ENCODE measurements at regions not wholly inside any gene's neighbourhood (a gene's known extent, or its start where the extent isn't known, plus 50 kb on each side); places are given as distances from the start of the nearest gene placed in this dataset.

DNA sequence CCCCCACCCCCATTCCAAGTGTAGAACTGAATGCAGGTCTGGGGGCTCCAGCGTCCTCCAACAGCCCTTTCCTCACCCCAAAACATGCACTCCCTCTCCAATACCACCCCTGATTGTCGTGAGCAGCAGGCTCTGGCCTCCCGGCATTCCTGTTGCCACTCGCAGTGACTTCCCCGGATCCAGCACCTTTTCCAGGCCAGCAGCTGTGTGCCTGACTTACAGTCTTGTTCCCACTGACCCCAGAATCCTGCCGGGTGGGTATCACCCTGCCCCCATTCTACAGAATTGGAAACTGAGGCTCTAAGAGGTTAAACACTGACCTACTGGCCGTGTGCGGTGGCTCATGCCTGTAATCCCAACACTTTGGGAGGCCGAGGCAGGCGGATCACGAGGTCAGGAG is 127.2 kb downstream of the OLFM1 start:
- Histone ChIP-seq H3K27me3 (ENCODE audit: control insufficient read depth, insufficient read depth, low read length) (no peaks in the 10 kb centered on the region), H3K9me3 (ENCODE audit: control insufficient read depth, insufficient read depth, low read length) (no peaks in the 10 kb centered on the region)

DNA sequence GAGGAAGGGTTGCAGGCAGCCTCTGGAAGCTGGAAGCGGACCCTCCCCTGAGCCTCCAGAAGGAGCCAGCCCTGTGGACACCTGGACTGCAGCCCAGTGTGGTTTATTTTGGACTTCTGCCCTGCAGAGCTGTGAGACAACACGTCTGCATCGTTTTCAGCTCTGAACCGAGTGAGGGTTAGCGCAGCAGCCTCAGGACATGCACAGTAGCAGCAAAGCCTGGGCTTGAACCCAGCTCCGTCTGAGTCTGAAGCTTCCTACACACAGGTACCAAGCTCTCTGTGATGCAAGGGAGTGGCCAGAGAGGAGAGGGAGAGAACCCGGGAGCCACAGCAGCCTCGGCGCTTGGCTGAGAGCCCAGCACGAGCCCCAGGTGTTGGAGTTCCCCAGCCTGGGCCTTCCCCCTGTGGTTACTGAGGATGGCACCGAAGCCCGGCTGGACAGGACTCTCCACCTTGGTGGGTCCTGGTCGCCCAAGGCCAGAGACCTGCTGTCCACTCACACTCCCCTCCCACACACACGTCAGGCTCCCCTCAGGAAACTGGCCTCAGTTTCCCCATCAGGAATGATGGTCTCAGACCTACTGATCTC is 128.2 kb downstream of the OLFM1 start:
- Histone ChIP-seq H3K4me3 (ENCODE audit: low read depth, low read length) (no peak overlapping the region), H3K36me3 (ENCODE audit: control insufficient read depth, insufficient read depth, low read length) (no peaks in the 10 kb centered on the region), H3K4me1 (ENCODE audit: control insufficient read depth, insufficient read depth, low read length) (peaks cover 2% of the 10 kb centered on the region), H3K27me3 (ENCODE audit: control insufficient read depth, insufficient read depth, low read length) (no peaks in the 10 kb centered on the region), H3K9me3 (ENCODE audit: control insufficient read depth, insufficient read depth, low read length) (no peaks in the 10 kb centered on the region), H3K9ac (ENCODE audit: low read depth, low read length) (no peak overlapping the region)

More for the DNA sequence above, 127.2 kb downstream of the OLFM1 start:
- H3K4me3 ChIP-seq (ENCODE audit: low read depth, low read length), result no peak overlapping the region
- peaks cover 2% of the 10 kb centered on the region for H3K4me1 ChIP-seq (ENCODE audit: control insufficient read depth, insufficient read depth, low read length)
- no peak overlapping the region for H3K9ac ChIP-seq (ENCODE audit: low read depth, low read length)
- H3K36me3 ChIP-seq (ENCODE audit: control insufficient read depth, insufficient read depth, low read length), result no peaks in the 10 kb centered on the region

DNA sequence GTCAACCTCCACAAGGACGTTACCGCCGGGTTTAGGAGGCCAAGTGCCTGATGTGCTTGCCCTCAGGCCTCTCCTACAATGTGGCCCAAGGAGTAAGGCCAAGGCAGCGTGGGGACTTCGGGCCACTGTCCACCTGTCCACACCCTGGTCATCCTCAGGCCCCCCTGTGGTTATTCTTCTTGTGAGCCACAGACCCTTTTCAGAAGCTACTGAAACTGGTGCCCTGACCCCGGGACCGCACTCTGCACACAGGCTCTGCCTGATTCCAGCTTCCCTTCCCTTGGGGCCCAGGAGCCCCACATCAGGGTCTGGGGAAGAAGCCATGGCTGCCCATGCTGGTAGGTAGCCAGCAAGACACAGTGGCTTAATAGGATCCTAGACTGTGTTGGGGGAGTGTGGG is 128.8 kb downstream of the OLFM1 start:
- Histone ChIP-seq H3K27me3 (ENCODE audit: control insufficient read depth, insufficient read depth, low read length) (no peaks in the 10 kb centered on the region), H3K4me3 (ENCODE audit: low read depth, low read length) (no peak overlapping the region), H3K9me3 (ENCODE audit: control insufficient read depth, insufficient read depth, low read length) (no peaks in the 10 kb centered on the region), H3K4me1 (ENCODE audit: control insufficient read depth, insufficient read depth, low read length) (peaks cover 2% of the 10 kb centered on the region), H3K9ac (ENCODE audit: low read depth, low read length) (no peak overlapping the region), H3K36me3 (ENCODE audit: control insufficient read depth, insufficient read depth, low read length) (no peaks in the 10 kb centered on the region)

DNA sequence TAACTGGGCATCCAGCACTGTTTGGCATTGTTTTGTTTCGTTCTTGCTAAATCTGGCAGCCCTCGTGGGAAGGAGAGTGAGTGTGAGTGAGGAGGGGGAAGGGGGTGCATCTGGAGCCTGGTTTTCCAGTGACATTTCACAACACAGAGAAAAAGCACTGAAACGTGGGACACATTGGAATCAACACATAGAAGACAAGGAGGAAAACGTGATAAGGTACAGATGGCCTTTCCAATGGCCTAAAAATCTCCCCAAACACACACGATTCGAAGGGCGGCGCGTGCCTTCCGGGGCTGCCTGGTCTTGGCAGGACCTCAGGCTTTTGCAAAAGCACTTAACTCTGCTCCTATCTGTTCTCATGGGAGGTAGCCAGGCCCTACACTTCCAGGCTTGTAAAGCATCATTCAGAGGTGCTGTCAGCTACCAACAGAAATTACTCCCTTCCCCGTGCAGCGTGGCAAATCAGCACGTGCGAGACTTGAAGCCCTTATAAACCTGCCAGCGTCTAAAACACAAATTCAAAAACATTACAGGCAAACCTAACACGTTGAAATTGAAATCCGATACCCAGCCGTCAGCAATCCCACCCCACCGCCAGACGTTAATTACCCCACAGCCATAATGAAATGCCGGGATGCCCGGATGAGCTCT is 129.4 kb downstream of the OLFM1 start:
- H3K27me3 ChIP-seq (ENCODE audit: control insufficient read depth, insufficient read depth, low read length), result no peaks in the 10 kb centered on the region
- H3K9me3 ChIP-seq (ENCODE audit: control insufficient read depth, insufficient read depth, low read length), result no peaks in the 10 kb centered on the region
- no peak overlapping the region for H3K4me3 ChIP-seq (ENCODE audit: low read depth, low read length)
- no peak overlapping the region for H3K9ac ChIP-seq (ENCODE audit: low read depth, low read length)
- H3K36me3 ChIP-seq (ENCODE audit: control insufficient read depth, insufficient read depth, low read length), result no peaks in the 10 kb centered on the region
- H3K4me1 ChIP-seq (ENCODE audit: control insufficient read depth, insufficient read depth, low read length), result peaks cover 2% of the 10 kb centered on the region

DNA sequence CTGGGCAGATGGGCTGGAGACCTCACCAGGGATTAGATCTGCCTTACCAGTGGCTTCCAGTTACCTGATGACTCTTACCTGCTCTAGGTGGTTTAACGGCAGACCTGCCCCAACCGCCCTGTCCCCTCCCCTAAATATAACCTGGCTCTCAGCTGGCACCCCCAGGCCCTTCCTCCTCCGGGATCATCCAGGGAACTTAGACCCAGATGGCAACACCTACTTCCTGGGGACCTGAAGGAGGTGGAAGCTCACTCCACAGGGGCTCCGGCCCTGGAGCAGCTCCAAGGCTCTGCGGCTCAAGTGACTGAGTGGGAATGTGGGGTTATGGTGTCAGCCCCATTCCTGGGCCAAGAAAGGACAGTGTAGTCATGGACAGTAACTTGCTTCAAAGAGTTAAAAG is 130.4 kb downstream of the OLFM1 start:
- Histone ChIP-seq H3K4me1 (ENCODE audit: control insufficient read depth, insufficient read depth, low read length) (peaks cover 4% of the 10 kb centered on the region), H3K9ac (ENCODE audit: low read depth, low read length) (no peak overlapping the region), H3K4me3 (ENCODE audit: low read depth, low read length) (no peak overlapping the region), H3K27me3 (ENCODE audit: control insufficient read depth, insufficient read depth, low read length) (no peaks in the 10 kb centered on the region), H3K9me3 (ENCODE audit: control insufficient read depth, insufficient read depth, low read length) (no peaks in the 10 kb centered on the region), H3K36me3 (ENCODE audit: control insufficient read depth, insufficient read depth, low read length) (no peaks in the 10 kb centered on the region)

DNA sequence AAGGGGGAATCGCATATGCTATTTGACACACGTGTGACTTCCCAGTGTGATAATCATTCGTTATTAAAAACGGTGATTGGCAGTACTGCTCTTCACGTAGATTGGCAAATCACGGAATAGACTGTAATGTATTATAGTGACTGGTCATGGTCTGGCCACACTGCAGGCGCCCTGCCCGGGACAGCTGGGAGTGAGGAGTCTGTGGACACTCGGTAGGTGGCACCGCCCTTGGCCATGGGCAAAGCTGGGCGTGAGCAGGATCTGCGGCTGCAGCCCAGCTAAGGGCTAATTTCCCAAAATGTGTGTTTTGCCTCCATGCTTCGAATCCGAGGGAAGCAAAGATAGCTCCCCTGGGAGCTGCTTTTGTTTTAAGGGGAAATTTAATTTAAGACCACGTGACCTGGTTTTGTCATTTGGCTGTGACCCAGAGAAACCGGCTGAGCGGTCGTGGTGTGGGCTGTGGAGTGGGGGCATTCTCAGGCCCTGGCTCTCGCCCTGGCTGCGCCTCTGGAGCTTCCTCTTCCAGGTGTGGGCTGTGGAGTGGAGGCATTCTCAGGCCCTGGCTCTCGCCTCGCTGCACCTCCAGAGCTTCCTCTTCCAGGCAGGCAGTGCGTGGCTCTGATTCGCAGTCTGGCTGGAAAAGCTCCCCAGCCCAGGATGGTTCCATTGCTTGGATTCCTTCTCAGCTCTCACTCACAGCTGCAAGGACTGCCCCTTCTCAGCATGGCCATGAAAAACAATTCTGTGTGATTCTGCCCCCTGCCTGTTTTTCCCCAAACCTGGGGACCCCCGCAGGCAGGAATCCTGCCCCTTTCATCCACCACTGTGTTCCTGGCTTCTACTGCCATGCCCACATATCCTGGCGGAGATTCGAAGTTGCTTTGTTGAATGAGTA is 131.1 kb downstream of the OLFM1 start:
- no peaks in the 10 kb centered on the region for H3K27me3 ChIP-seq (ENCODE audit: control insufficient read depth, insufficient read depth, low read length)

DNA sequence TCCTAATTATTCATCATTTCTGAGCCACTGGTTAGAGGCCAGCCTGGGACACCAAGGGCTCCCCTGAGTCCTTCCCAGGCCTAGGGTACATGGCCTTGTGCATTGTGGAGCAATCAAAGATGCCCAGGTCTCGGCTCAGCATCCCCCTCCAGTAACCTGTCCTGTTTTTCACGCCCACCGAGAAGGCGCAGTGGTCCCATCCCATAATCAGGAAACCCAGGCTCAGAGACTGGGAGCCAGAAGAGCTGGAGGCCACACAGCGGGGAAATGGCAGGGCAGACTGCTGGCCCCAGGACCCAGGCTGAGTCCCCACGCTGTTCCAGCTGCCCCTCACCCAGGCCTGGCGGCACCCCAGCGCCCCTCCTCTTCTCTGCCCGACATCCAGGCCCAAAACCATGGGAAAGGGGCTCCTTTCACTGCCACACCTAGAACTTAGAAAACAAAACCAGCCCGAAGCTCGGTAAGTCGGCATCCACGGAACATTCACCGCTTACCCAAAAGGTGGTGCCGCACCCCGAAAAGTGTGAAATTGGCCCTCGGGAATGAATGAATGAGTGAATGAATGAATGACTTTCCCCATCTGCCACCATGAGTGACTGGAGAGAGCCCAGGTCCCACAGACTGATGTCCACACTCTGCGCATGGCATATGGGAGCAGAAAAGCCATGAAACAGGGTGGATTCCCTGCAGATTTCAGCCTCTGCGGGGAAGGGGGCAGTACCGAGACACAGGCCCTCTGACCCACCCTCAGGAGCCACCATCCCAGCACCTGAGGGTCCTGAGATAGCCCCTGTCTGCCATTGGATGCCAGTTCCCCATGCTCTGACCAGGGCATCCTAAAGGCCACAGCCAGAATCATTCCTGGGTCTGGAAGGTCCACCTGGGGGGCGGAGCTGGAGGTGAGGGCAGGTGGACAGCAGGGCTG is 132.5 kb downstream of the OLFM1 start:
- H3K9ac ChIP-seq (ENCODE audit: low read depth, low read length), result no peak overlapping the region
- no peaks in the 10 kb centered on the region for H3K27me3 ChIP-seq (ENCODE audit: control insufficient read depth, insufficient read depth, low read length)
- no peaks in the 10 kb centered on the region for H3K9me3 ChIP-seq (ENCODE audit: control insufficient read depth, insufficient read depth, low read length)
- H3K4me3 ChIP-seq (ENCODE audit: low read depth, low read length), result no peak overlapping the region
- H3K4me1 ChIP-seq (ENCODE audit: control insufficient read depth, insufficient read depth, low read length), result peaks cover 4% of the 10 kb centered on the region
- no peaks in the 10 kb centered on the region for H3K36me3 ChIP-seq (ENCODE audit: control insufficient read depth, insufficient read depth, low read length)

More for the DNA sequence above, 131.1 kb downstream of the OLFM1 start:
- H3K36me3 ChIP-seq (ENCODE audit: control insufficient read depth, insufficient read depth, low read length), result no peaks in the 10 kb centered on the region
- no peaks in the 10 kb centered on the region for H3K9me3 ChIP-seq (ENCODE audit: control insufficient read depth, insufficient read depth, low read length)
- peaks cover 4% of the 10 kb centered on the region for H3K4me1 ChIP-seq (ENCODE audit: control insufficient read depth, insufficient read depth, low read length)
- H3K9ac ChIP-seq (ENCODE audit: low read depth, low read length), result no peak overlapping the region
- H3K4me3 ChIP-seq (ENCODE audit: low read depth, low read length), result no peak overlapping the region

DNA sequence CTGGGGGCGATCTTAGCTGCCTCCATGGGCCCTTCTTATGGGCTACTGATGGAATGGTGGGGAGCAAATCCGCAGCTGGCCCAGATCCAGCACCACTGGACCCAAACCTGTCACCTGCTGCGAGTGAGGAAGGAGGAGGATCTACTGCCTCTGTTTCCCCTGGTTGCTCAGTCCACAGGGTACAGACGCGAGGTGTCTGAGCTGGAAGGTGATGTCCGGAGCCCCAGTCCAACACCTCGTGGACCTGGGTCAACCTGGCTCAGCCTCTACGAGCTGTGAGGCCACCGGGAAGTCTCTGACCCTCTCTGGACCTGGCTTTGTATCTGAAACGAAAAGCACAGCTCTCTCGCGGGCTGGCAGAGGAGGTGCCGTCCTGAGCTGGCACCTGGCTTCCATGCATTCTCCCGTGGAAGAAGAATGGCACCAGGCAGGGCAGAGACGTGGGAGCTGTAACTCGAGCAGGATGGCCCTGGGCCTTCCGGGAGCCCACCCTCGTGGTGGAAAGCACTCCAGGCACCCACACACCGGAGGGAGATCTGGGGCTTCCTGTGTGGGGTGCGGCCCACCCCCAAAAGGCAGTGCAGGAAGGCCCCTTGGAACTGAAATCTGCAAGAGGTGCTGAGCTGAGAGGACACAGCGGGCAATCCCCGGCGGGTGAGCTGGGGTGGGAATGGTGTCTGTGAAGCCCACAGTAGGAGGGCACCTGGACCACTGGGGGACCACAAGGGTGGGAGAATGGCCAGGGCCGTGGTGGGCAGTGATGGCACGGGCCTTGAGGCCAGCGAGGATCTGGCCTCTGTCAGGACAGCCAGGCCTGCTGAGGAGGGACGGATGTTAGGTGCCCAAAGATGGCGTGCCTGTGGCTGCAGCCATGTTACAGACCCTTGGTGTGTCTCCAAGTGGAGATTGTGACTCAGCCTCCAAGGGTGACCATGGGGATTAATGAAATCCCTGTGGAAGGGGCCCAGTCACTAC is 133.4 kb downstream of the OLFM1 start:
- Histone ChIP-seq H3K9ac (ENCODE audit: low read depth, low read length) (no peak overlapping the region), H3K27me3 (ENCODE audit: control insufficient read depth, insufficient read depth, low read length) (no peaks in the 10 kb centered on the region), H3K4me1 (ENCODE audit: control insufficient read depth, insufficient read depth, low read length) (peaks cover 4% of the 10 kb centered on the region), H3K9me3 (ENCODE audit: control insufficient read depth, insufficient read depth, low read length) (no peaks in the 10 kb centered on the region), H3K4me3 (ENCODE audit: low read depth, low read length) (no peak overlapping the region), H3K36me3 (ENCODE audit: control insufficient read depth, insufficient read depth, low read length) (no peaks in the 10 kb centered on the region)

DNA sequence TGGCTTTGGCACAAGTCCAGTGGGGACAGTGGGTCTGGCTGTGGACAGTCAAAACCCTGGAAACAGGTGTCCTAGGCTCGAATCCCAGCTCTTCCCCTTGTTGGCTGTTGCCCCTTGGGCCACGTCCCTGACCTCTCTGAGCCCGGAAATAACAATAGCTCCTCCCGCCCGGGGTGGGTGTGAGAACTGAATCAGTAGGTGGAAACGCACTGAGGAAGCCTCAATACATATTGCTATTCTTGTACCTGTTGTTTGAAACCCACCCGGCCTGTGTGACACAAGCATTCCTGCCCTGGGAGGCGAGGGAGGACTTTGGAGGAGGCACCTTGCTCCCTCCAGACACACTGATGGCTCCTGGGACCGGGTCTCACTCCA is 134.1 kb downstream of the OLFM1 start:
- Histone ChIP-seq H3K4me3 (ENCODE audit: low read depth, low read length) (no peak overlapping the region), H3K4me1 (ENCODE audit: control insufficient read depth, insufficient read depth, low read length) (peaks cover 4% of the 10 kb centered on the region)

DNA sequence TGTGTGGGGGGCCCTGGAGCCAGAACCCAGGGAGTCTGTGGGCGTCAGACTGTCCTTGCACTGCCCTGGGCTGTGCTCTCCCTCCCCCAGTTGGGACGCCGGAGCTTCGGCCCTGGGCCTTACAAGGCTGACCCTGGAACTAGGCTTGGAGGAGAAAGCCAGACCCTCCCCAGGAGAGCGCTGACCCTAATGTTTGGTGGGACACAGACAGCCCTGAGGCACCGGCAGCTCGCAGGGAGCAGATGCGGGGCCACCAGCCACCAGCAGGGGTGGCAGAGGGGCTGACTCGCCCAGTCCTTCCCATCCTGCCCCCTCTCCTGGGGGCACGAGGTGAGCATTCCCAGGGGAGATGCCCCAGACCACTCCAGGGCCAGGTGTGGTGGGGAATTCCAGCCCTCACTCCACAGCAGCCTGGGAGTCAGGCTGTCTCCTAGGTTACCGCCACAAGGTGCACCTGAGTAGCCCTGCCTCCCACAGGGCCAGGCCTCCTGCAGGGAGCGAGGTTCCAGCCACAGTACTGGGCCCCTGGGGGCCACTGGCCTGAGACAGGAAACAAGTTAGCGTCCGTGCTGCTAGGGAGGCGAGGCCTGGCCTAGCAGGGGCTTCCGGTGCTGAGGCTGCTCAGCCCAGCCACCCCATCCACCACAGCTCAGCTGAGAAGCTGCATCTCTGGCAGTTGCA is 134.6 kb downstream of the OLFM1 start:
- Histone ChIP-seq H3K4me3 (ENCODE audit: low read depth, low read length) (no peak overlapping the region), H3K4me1 (ENCODE audit: control insufficient read depth, insufficient read depth, low read length) (peaks cover 4% of the 10 kb centered on the region), H3K9ac (ENCODE audit: low read depth, low read length) (peak overlapping the region; percentile 37), H3K9me3 (ENCODE audit: control insufficient read depth, insufficient read depth, low read length) (no peaks in the 10 kb centered on the region), H3K36me3 (ENCODE audit: control insufficient read depth, insufficient read depth, low read length) (no peaks in the 10 kb centered on the region), H3K27me3 (ENCODE audit: control insufficient read depth, insufficient read depth, low read length) (no peaks in the 10 kb centered on the region)

More for the DNA sequence above, 134.1 kb downstream of the OLFM1 start:
- H3K27me3 ChIP-seq (ENCODE audit: control insufficient read depth, insufficient read depth, low read length), result no peaks in the 10 kb centered on the region
- no peak overlapping the region for H3K9ac ChIP-seq (ENCODE audit: low read depth, low read length)
- no peaks in the 10 kb centered on the region for H3K9me3 ChIP-seq (ENCODE audit: control insufficient read depth, insufficient read depth, low read length)
- no peaks in the 10 kb centered on the region for H3K36me3 ChIP-seq (ENCODE audit: control insufficient read depth, insufficient read depth, low read length)
